GM08714 (cell line): ENCODE measurements at regions not wholly inside any gene's neighbourhood (a gene's known extent, or its start where the extent isn't known, plus 50 kb on each side); places are given as distances from the start of the nearest gene placed in this dataset.

Source experiments
- H3K4me3 ChIP-seq: fragments of 200-500 bp; sonication (Bioruptor generic); 2 replicates; pipeline ENCODE4 v1.5.1; 2014; ENCODE audit warnings: mild to moderate bottlenecking, low read length, inconsistent platforms
- ZNF274 ChIP-seq: IDR thresholded peaks from 2 replicates; pipeline ENCODE4 v1.6.1; 2012; ENCODE audit warnings: mild to moderate bottlenecking, low read depth, low read length

- no peak overlapping the region for H3K4me3 ChIP-seq
- TF ChIP-seq ZNF274: no peak
Measured at GRCh38 chr16:86748652-86749051, 170.3 kb downstream of the FOXL1 start.

- TF ChIP-seq ZNF274: no peak
- no peak overlapping the region for H3K4me3 ChIP-seq
Measured at GRCh38 chr16:86751076-86752030, 173.0 kb downstream of the FOXL1 start.

- TF ChIP-seq ZNF274: no peak
Measured at GRCh38 chr16:86752582-86753175, 174.3 kb downstream of the FOXL1 start.

GRCh38 chr16:86753399-86753798, 175.1 kb downstream of the FOXL1 start:
- no peak for TF ChIP-seq ZNF274
- H3K4me3 ChIP-seq: no peak overlapping the region

More at GRCh38 chr16:86752582-86753175, 174.3 kb downstream of the FOXL1 start:
- no peak overlapping the region for H3K4me3 ChIP-seq

- no peak overlapping the region for H3K4me3 ChIP-seq
- no peak for TF ChIP-seq ZNF274
Measured at GRCh38 chr16:86755571-86756006, 177.2 kb downstream of the FOXL1 start.

GRCh38 chr16:86756882-86757703, 178.7 kb downstream of the FOXL1 start:
- no peak overlapping the region for H3K4me3 ChIP-seq
- TF ChIP-seq ZNF274: no peak

GRCh38 chr16:86757704-86758040, 179.3 kb downstream of the FOXL1 start:
- no peak overlapping the region for H3K4me3 ChIP-seq
- no peak for TF ChIP-seq ZNF274

GRCh38 chr16:86758932-86759331, 180.6 kb downstream of the FOXL1 start:
- no peak for TF ChIP-seq ZNF274
- H3K4me3 ChIP-seq: no peak overlapping the region

GRCh38 chr16:86761111-86762031, 183.0 kb downstream of the FOXL1 start:
- no peak overlapping the region for H3K4me3 ChIP-seq
- TF ChIP-seq ZNF274: no peak

- no peak overlapping the region for H3K4me3 ChIP-seq
- no peak for TF ChIP-seq ZNF274
Measured at GRCh38 chr16:86762095-86762494, 183.7 kb downstream of the FOXL1 start.

- TF ChIP-seq ZNF274: no peak
- H3K4me3 ChIP-seq: no peak overlapping the region
Measured at GRCh38 chr16:86763819-86764218, 185.5 kb downstream of the FOXL1 start.

- TF ChIP-seq ZNF274: no peak
- H3K4me3 ChIP-seq: no peak overlapping the region
Measured at GRCh38 chr16:86764551-86764950, 186.2 kb downstream of the FOXL1 start.

GRCh38 chr16:86765389-86766026, 187.2 kb downstream of the FOXL1 start:
- no peak overlapping the region for H3K4me3 ChIP-seq
- no peak for TF ChIP-seq ZNF274
